NCI-H2227 (cell line): ENCODE measurements at regions not wholly inside any gene's neighbourhood (a gene's known extent, or its start where the extent isn't known, plus 50 kb on each side); places are given as distances from the start of the nearest gene placed in this dataset.
"Not testable (repeated sequence)": the region's sequence is repeated elsewhere in the genome, so short reads cannot be mapped to it uniquely, and the experiment has no call there.

ENCODE experiments used
- DNase-seq: peaks from one replicate; lab custom pipeline; 2025; ENCODE audit not compliant: unreplicated experiment; lab: John Stamatoyannopoulos, UW

- no peak for DNase-seq
Observed at GRCh38 chr10:28387140-28387539, 84.3 kb upstream of the MPP7 start.

- DNase-seq, result no peak
Observed at GRCh38 chr10:28391283-28391682, 88.4 kb upstream of the MPP7 start.

GRCh38 chr10:28393956-28394568 lies 91.2 kb upstream of the MPP7 start:
- DNase-seq, result peak; percentile 62

GRCh38 chr10:28396331-28396730 lies 93.5 kb upstream of the MPP7 start:
- no peak for DNase-seq

GRCh38 chr10:28397229-28397628 lies 94.4 kb upstream of the MPP7 start:
- no peak for DNase-seq

- no peak for DNase-seq
Observed at GRCh38 chr10:28400176-28400575, 97.3 kb upstream of the MPP7 start.

GRCh38 chr10:28400681-28401080 lies 97.8 kb upstream of the MPP7 start:
- DNase-seq, result no peak

GRCh38 chr10:28402611-28403073 lies 99.8 kb upstream of the MPP7 start:
- not testable (repeated sequence) for DNase-seq

GRCh38 chr10:28403090-28403489 lies 100.2 kb upstream of the MPP7 start:
- no peak for DNase-seq

GRCh38 chr10:28408237-28408777 lies 105.4 kb upstream of the MPP7 start:
- DNase-seq, result no peak

GRCh38 chr10:28410420-28411135 lies 107.7 kb upstream of the MPP7 start:
- peak; percentile 8 for DNase-seq

GRCh38 chr10:28411136-28411460 lies 108.2 kb upstream of the MPP7 start:
- no peak for DNase-seq

- DNase-seq, result no peak
Observed at GRCh38 chr10:28411648-28412047, 108.8 kb upstream of the MPP7 start.

GRCh38 chr10:28418069-28418468 lies 114.8 kb upstream of the WAC start:
- DNase-seq, result no peak

GRCh38 chr10:28425422-28425821 lies 107.5 kb upstream of the WAC start:
- DNase-seq, result no peak

GRCh38 chr10:28426392-28427159 lies 106.3 kb upstream of the WAC start:
- DNase-seq, result no peak

- DNase-seq, result no peak
Observed at GRCh38 chr10:28427376-28427775, 105.5 kb upstream of the WAC start.

- DNase-seq, result no peak
Observed at GRCh38 chr10:28429045-28429444, 103.9 kb upstream of the WAC start.

- DNase-seq, result no peak
Observed at GRCh38 chr10:28429573-28430216, 103.2 kb upstream of the WAC start.

- DNase-seq, result no peak
Observed at GRCh38 chr10:28431139-28431538, 101.8 kb upstream of the WAC start.

- peak; percentile 57 for DNase-seq
Observed at GRCh38 chr10:28432210-28432676, 100.7 kb upstream of the WAC start.
